Fibroblast of skin of scalp (primary cell): ENCODE measurements at regions not wholly inside any gene's neighbourhood (a gene's known extent, or its start where the extent isn't known, plus 50 kb on each side); places are given as distances from the start of the nearest gene placed in this dataset.
"Not testable (repeated sequence)": the region's sequence is repeated elsewhere in the genome, so short reads cannot be mapped to it uniquely, and the experiment has no call there.

Source experiments
- DNase-seq: peaks from one replicate; pipeline ENCODE4 v3.0.0-alpha.2; 2013

DNA sequence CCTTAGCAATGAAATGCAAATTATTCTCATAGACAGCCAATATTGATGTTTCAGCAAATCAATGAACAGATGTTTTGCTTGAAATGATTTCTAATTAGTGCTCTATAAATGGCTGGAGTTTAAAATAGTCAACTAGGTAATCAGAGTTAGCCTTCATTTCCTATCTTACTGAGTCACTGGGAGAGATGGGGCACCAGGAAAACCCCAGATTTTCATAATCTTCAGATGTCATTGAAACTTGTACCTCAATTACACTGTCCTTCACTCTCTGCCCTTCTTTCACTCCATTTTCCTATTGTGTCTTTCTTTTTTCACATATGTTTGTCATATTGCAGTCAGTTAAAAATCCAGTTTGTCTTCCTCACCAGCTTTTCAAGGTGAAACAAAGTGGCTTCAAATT is 92.7 kb downstream of the C12orf75 start:
- no peak for DNase-seq

DNA sequence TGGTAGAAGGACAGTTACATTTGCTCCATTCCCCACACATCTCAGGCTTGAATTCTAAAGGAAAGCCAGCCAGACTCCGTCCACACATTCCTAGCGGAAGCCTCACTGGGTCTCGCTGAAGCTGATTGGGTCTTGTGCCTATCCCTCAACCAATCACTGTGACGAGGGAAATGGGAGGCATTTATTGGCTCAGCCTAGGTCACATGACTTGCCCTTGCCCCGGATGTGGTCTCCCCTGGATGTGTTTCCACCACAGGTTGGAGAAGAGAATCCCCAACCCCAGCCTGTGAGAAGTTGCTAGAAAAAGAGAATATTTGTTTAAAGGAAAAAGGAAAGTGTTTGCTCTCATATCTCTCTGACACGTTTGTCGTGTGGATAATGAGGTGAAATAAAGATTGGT is 93.4 kb downstream of the C12orf75 start:
- DNase-seq, result no peak

DNA sequence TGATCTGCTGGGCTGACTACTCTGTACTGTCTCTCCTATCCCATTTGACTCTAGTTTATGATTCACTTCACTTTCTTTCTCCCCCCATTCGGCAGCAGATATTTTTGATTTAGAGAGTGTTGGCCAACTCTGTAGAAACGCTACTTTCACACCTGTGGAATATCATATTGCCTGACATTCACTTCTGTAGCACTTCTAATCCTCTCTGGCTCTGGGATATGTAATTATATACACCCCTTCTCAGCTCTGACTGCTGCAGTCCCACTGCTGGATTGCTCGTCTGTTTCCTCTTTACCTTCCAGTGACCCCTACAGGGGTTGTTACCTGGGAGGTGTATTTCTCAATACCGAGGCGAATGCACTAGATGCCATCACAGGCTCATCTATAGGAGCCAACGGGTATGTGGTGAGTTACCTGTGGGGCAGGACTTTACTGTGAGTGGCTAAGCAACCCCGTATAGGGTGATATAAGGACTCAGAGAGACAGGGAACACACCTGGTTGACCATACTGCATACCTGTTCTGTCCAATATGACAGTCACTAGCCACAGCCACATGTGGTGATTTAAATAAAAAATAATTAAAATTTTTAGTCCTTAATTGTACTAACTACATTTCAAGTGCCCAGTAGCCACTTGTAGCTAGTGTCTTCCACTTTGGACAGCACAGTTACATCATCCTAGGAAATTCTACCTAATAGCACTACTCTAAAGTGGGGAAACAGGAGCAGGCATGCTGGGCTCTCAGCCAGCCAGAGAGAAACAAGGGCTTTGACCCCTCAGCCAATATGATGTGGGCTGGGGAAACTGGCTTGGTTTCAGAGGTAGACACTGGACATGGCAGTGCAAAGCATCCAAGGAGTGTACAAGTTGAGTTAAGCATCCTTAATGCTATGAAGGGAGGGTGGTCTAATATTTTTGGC is 95.0 kb downstream of the C12orf75 start:
- no peak for DNase-seq

DNA sequence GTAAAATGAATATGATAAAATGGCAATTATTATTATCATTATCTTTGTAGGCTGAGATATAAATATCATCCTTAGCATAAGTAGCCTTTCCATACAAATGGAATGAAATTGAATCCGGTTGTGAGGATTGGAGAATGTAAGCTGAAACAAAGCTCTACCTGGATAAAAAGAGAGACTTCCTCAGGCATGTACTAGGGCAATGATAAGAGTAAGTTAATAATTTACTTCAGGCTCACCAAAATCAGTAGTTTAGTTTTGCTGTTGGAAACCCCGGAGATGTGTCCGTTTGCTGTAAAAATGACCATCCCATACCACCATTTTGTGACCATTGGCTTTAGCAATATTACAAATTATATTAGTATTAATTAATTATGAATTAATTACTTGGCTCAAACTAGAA is 96.3 kb downstream of the C12orf75 start:
- no peak for DNase-seq

DNA sequence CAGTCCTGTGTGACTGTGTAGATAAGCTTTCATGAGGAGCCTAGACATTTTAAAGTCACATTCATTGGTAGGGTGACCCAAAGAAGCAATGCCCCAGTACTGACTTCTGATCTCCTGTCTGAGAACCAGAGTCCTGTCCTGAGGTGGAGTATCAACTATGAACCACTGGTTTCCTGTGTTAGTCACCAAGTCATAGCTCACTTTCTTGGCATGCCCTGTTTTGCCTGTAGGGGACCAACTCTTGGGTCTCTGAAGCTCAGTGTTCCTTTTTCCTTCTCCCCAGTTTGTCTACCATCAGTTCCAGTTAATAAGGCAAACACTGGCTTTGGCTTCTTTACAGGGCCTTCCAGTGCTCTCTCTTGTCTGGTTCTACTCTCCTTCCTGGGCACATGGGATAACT is 97.4 kb downstream of the C12orf75 start:
- peak; percentile 49 for DNase-seq

DNA sequence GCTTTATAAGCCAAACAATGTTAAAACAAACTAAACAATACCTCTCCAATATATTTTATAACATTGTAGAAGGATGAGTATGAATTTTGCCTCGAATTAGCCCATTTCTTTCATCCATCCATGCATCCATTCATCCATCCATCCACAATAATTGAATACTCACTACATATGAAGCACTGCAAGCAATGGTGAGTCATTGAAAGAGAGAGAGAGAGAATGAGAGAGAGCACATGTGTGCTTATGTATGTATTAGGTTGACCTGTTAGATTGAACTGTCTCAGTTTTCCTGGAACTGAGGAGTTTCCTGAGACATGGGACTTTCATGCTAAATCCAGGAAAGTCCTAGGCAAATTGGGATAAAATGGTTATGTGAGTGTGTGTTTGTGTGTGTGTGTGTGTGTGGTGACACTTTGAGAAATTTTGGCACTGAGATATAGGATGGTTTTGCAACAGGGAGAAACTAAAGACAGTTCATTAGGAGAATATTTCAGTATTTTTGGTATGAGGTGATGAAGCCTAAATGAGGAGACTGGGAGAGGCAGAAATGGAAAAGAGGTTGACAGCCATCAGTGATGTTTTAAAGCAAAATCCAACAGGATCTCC is 98.4 kb downstream of the C12orf75 start:
- DNase-seq, result peak; percentile 29

DNA sequence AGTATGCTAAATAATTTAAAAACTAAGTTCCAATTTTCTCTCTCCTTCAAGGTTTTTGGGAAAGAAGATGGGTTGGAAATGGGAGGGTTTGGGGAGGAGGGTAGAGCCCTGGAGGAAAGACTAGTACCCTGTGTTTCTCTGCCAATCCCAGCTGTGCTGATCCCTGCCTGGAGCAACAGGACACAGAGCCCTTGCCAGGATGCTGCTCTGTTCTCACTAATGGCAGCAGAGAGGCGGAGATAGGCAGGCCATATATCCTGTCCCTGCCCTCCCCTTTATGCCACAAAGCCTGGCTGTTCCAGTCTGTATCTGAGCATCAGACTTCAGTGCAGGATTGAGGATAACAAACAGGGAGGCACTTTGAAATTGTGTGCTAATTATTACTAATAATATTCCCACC is 99.0 kb downstream of the C12orf75 start:
- no peak for DNase-seq

DNA sequence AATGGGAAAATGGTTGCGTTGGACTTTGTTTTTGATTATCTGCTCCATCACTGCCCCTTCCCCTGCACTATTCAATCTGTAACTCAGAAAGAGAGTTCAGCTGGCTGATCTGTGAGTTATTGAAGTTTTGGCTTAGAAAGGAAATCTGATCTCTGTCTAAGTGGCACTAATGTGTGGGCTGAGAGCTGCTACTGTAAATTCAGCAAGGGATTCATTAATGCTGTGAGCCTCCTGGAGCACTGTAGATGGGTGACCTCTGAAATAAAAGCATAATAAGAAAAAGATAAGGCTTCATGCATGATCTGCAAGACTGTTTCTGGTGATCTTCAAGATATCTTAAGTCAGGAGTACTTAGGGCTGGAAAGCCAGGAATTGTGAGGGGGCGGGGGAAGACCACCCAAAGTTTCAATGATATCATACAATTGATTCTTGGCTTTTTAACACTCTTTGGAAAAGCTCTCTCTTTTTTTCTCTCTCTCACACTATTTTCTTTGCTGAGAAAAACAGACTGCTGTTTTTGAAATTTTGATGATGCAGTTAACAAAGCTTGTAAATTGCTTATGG is 101.1 kb downstream of the C12orf75 start:
- no peak for DNase-seq

DNA sequence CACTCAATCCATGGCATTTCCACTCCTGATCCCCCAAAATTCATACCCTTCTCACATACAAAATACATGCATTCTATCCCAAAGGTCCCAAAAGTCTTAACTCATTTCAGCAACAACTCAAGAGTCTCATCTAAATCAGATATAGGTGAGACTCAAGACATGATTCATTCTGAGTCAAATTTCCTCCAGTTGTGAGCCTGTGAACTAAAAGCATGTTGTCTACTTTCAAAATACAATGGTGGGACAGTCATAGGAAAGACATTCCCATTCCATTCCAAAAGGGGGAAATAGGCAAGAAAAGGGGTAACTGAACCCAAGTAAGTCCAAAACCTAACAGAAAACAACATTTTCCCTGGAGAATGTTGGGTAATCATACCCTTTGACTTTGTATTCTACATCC is 103.3 kb downstream of the C12orf75 start:
- DNase-seq, result peak; percentile 68

DNA sequence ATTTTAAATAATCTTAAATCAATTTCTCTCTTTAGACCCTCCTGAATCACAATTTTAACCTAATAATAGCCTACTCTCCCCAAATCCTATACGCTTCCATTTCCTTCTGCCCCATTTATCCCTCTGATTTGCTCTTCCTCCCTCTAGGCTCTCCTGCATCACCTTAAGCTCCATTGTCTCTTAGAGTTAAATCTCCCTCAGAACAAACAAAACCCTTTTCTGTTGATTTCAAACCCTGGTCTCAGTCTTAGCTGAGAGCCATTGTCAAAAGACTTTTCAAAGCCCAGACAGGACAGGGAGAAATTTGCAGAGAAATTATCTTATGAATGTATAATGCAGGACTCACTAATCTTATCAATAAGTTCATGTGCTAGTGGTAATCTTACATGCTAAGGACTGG is 106.1 kb downstream of the C12orf75 start:
- DNase-seq, result no peak

DNA sequence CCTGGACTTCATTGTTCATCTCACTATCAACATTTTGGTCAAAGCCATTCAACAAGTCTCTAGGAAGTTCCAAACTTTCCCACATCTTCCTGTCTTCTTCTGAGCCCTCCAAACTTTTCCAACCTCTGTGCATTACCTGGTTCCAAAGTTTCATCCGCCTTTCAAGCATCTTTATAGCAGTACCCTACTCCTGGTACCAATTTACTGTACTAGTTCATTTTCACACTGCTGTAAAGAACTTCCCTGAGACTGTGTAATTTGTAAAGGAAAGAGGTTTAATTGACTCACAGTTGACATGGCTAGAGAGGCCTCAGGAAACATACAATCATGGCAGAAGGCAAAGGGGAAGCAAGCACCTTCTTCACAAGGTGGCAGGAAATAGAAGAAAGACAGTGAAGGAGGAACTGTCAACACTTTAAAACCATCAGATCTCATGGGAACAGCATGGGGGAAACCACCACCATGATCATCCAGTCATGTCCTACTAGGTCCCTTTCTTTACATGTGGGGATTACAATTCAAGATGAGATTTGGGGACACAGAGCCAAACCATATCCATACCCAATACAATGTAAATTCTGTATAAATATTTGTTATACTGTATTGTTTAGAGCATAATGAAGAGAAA is 109.7 kb downstream of the C12orf75 start:
- no peak for DNase-seq

DNA sequence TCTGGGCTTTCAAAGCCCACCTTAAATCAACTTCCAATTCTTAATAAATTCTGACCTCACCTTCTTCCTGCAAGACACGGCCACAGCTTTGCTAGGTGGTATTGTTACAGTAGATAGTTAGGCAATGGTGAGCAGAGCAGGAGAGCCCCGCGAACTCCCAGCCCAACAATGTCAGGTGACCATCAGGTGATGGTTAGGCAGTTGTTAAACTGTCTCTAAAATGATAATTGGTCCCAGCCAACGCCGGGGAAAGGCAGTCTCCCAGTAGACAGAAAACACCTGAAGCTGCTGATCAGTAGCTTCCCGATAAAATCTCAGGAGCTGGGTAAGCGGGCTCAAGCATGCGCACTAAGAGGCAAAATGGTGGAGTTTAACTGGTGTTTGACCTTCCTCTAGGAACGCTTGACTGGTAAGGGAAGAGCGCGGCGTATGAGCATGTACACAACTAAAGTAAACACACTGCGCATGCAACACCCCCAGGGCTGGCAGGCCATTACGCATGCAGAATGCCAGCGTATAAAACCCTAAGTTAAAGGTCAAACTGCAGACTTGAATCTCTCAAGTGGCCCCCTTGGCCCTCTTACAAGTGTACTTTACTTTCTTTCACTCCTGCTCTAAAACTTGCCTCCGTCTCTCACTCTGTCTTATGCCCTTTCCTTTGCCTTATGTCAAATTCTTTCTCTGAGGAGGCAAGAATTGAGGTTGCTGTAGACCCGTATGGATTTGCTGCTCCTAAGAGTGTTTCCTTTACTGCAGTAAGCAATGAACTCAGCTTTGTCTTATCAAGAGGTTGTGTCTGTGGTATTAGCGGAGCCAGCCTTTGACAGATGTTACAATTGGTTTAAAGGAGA is 113.5 kb downstream of the C12orf75 start:
- DNase-seq, result peak; percentile 43

DNA sequence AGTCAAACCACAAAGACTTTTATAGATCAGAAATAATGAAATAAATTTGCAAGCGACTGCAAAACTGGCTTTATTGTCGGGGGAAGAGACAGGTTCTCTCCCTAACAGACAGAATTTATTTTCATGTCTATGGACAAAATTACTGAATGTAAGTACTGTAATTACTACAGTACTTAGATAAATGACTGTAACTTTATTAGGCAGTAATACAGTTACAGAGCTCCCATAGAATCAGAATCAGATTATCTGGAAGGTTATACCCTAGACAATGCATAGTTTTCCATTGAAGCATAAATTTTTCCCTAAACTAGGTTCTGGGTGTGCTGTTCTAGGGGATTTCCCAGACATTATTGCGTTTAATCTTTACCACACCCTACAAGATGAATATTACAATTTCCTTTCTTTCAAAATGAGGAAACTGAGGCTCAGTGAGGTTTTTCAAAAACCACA is 114.2 kb downstream of the C12orf75 start:
- peak; percentile 59 for DNase-seq

DNA sequence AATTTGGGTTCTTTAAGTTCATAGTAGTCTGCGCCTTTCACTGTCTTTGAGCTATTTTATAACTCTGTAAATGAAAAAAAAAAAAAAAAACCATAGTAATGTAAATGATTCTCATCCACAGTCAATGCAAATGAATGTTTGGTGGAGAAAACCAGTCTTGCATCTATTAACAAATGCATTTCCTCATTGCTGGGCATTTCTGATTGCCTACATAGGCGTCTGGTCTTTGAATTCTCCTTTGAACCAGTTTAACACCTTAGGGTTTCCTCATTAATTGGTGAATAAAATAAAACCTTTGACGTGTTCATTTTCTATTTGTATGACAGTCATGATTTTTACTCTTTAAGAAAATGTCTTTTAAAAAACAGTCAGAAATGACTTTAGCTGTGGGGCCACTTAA is 114.8 kb downstream of the C12orf75 start:
- no peak for DNase-seq

DNA sequence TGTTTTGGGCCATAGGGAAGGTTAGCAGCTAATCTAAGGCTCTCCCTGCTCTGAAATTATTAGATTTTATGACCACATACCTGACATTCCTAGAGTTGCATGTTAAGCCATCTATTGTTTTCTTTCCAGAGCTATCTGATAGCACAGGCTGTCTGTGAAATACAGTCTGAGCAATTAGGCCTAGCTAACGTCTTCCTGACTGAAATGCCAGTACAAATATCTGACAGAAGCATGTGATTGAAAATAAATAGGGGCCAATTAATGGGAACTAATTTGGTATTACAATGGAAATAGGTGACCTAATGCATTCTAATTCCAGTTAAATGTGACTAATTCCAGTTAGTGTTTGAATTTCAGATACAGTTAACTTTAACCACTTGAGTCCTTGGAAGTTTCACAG is 115.2 kb downstream of the C12orf75 start:
- peak; percentile 69 for DNase-seq

DNA sequence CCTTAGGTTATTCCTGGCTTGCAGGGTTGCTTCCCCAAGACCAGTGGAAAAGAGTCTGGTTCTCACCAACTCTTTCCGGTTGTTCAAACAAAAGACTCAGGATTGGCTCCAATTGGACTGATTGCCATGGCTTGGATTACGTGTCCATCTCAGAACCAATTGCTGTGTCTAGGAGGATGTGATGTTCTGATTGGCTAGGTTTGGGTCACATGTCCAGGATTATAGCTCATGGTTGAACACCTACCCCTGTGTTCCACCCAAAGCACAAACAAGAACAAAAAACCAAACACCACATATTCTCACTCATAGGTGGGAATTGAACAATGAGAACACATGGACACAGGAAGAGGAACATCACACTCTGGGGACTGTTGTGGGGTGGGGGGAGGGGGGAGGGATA is 116.0 kb downstream of the C12orf75 start:
- DNase-seq, result not testable (repeated sequence)

DNA sequence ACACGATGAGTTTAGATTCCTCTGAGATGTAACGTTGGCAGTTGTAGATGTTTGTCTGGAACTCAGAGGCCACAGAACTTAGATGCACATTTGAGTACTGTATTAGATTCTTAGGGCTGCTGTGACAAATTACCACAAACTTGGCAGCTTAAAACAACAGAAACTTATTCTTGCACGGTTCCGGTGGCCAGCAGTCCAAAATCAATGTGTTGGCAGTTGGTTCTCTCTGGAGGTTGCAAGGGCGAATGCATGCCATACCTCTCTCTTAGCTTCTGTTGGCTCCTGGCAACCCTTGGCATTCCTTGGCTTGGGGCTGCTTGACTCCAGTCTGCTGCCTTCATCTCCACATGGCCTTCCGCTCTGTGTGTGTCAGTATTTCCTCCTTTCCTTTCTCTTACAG is 118.9 kb downstream of the C12orf75 start:
- DNase-seq, result no peak

DNA sequence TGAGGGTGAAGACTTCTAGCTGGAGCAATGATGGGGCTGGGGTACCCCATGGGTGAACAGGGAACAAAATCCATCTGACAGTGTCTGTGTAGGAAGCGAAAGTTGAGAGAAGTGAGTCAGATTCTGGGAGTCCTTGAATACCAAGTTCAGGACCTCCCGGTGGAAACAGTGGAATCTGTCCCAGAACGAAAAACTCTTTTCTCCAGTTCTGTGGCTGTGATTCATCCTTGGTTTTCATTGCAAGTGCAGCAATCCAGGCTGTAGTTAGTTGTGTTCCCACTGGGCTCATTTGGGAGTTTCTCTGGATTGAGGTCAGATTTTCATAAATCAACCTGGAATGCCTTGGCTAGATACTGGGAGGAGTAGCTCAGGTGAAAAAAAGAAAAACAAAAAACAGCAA is 120.7 kb downstream of the C12orf75 start:
- DNase-seq, result peak; percentile 90

DNA sequence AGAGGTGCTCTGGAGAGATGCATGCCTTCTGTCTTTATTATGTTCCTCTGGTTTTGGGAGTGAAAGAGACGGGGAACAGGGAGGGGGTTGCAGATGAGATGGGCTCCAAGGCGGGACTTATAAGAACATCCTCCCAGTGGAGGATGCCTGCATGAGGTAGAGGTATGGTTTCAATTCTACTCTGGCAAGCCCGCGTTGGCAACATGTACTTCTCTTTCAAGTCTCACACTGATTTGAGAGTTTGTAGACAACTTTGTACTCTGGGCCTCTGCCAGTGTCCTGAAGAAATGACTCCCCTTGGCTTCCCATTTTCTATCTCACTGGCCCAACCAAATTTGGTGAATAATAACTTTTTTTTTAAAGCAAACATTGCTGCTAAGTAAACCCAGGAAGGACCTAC is 121.3 kb downstream of the C12orf75 start:
- DNase-seq, result no peak

DNA sequence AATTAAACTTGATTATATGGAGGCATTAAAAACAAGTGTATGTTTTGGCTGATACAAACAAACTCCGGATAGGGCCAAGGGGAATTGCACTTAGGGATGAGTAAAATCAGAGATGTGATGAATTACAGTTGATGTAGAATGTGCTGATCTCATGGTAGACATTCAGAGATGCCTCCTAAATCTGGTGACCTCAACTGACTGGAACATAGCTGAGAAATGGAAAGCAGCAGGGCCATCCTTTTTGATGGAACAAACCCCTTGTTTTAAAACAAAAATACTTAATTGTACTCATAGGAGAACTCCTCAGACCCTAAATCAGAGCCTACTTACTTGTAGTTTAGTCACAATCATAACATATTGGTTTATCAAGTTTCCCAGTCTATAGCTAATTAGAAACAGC is 122.8 kb downstream of the C12orf75 start:
- DNase-seq, result peak; percentile 67

DNA sequence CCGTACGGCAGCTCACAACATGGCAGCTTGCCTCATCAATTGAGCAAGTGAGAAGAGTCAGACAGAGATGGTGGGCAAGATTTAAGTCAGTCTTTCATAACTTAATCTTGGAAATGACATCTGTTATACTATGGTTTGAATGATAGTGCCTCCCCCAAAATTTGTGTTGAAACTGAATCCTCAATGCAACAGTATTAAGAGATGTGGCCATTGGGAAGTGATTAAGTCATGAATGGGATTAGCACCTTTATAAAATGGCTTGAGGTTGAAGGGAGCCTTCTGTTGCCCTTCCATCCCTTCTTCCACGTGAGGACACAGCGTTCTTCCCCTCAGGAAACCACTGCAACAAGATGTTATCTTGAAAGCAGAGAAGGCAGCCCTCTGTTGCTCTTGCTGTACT is 124.2 kb downstream of the C12orf75 start:
- no peak for DNase-seq

DNA sequence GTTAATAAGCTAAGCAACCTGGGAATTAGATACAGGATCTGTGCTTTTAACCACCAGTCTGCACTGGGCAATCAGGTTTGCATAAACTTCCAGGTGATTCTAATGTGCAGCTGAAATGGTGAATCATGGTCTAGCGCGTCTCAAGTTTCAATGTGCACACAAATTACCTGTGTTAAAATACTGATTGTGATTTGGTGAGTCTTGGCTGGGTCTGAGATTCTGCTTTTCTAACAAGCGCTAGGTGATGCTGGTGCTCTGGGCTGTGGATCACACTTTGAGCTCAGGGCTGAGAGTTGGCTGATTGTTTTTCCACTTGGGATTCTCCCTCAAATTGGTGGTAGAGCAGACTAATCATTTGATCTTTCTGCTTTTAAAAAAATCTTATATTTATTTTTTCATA is 124.8 kb downstream of the C12orf75 start:
- DNase-seq, result no peak
